Activated T-helper 1 cell treated with anti-CD3 and anti-CD28 coated beads, Interleukin-12 subunit alpha, Interleukin-12 subunit beta, Interleukin-2, Interleukin-4 antibody, amounts not matched to agents 30 ng/mL and 10 ng/mL and 1 ng/mL, durations not matched to agents 14 hours and 24 hours and 36 hours (primary cell): ENCODE measurements at regions not wholly inside any gene's neighbourhood (a gene's known extent, or its start where the extent isn't known, plus 50 kb on each side); places are given as distances from the start of the nearest gene placed in this dataset.

Experiments
- DNase-seq: peaks from one replicate; pipeline ENCODE4 v3.0.0; 2021; ENCODE audit warnings: low spot score
- H3K27ac Mint-ChIP-seq: one replicate; pipeline ENCODE4 v1.8.0; 2021; ENCODE audit warnings: mild to moderate bottlenecking, mixed read lengths
- H3K27me3 Mint-ChIP-seq: one replicate; pipeline ENCODE4 v1.8.0; 2022; ENCODE audit warnings: mild to moderate bottlenecking, moderate library complexity, mixed read lengths; ENCODE audit not compliant: insufficient read depth
- H3K36me3 Mint-ChIP-seq: one replicate; pipeline ENCODE4 v1.8.0; 2021; ENCODE audit warnings: low read depth, mixed read lengths
- H3K4me1 Mint-ChIP-seq: one replicate; pipeline ENCODE4 v1.8.0; 2021; ENCODE audit warnings: low read depth, mixed read lengths
- H3K4me3 Mint-ChIP-seq: one replicate; pipeline ENCODE4 v1.8.0; 2021; ENCODE audit warnings: mild to moderate bottlenecking, moderate library complexity, mixed read lengths
- H3K9me3 Mint-ChIP-seq: one replicate; pipeline ENCODE4 v1.8.0; 2021; ENCODE audit warnings: mixed read lengths
- intact Hi-C: fragments of 100-400 bp; cut with micrococcal nuclease; formaldehyde crosslinking; loops from one replicate; pipeline ENCODE4 v1.15.1; 2024

DNA sequence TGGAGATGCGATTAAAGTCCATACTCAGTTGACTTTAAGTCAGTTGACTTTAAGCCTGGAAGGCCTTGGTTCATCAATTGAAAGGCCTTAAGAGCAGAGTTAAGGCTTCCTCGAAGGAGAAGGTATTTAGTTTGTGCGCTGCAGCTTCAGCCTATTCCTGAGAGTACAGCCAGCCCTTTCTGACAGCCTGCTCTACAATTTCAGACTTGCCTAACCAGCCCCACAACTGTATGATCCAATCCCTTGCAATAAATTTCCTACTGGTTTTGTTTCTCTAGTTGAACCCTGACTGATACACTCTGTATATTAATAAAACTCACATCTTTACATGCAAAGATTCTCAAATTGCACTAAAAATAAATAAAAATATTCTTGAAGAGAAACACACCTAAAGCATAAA lies 66.1 kb upstream of the RORA start:
- DNase-seq, result no peak
- Mint-ChIP-seq H3K9me3 (no peaks in the 10 kb centered on the region), H3K4me3 (no peak overlapping the region), H3K27ac (no peak overlapping the region), H3K27me3 (peaks cover 6% of the 10 kb centered on the region), H3K36me3 (no peaks in the 10 kb centered on the region), H3K4me1 (no peaks in the 10 kb centered on the region)
- intact Hi-C loops, result no loop called here

DNA sequence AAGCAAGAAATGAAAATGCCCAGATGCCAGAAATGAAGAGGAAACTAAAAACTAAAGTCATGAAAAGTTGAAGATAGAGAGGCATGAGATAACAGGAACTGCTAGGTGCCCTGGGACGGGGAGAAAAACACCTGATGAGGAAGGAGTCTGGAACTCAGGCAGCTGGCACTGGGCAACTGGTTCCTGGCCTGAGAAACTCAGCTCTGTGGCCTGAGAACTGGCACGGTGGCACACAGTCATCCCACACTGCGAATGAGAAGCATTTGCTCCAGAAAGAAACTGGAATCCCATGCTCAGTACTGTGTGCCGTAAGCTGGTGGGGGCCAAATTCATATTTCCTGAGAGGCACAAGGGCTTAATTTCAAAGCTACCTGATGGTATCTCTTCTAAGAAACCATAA lies 53.6 kb upstream of the RORA start:
- intact Hi-C loops, result no loop called here
- Mint-ChIP-seq H3K4me3 (no peak overlapping the region), H3K9me3 (no peaks in the 10 kb centered on the region), H3K27me3 (peaks cover 12% of the 10 kb centered on the region), H3K4me1 (no peaks in the 10 kb centered on the region), H3K27ac (no peak overlapping the region), H3K36me3 (no peaks in the 10 kb centered on the region)
- no peak for DNase-seq

DNA sequence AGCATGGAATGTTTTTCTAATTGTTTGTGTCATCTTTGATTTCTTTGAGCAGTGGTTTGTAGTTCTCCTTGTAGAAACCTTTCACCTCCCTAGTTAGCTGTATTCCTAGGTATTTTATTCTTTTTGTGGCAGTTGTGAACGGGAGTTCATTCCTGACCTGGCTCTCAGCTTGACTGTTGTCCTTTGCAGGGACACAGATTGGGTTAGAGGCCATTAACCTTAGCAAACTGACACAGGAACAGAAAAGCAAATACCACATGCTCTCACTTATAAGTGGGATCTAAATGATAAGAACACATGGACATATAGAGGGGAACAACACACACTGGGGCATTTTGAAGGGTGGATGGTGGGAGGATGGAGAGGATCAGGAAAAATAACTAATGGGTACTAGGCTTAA lies 52.2 kb upstream of the RORA start:
- intact Hi-C loops, result no loop called here
- peaks cover 12% of the 10 kb centered on the region for H3K27me3 Mint-ChIP-seq
- H3K36me3 Mint-ChIP-seq, result no peaks in the 10 kb centered on the region
- no peaks in the 10 kb centered on the region for H3K9me3 Mint-ChIP-seq
- no peak overlapping the region for H3K27ac Mint-ChIP-seq
- DNase-seq, result no peak
- H3K4me3 Mint-ChIP-seq, result no peak overlapping the region
- no peaks in the 10 kb centered on the region for H3K4me1 Mint-ChIP-seq
